ENCODE measurements at regions not wholly inside any gene's neighbourhood (a gene's known extent, or its start where the extent isn't known, plus 50 kb on each side); places are given as distances from the start of the nearest gene placed in this dataset.

DNA sequence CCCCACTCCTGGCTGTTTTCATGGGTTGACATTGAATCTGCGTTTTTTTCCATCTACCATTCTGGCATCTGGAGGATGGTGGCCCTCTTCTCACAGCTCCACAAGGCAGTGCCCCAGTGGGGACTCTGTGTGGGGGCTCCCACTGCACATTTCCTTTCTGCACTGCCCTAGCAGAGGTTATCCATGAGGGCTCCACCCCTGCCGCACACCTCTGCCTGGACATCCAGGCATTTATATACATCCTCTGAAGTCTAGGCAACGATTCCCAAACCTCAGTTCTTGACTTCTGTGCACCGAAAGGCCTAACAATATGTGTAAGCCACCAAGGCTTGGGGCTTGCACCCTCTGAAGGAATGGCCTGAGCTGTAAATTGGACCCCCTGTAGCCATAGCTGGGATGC lies 147.9 kb upstream of the FMN2 start:
- TF ChIP-seq, protein P1, sequence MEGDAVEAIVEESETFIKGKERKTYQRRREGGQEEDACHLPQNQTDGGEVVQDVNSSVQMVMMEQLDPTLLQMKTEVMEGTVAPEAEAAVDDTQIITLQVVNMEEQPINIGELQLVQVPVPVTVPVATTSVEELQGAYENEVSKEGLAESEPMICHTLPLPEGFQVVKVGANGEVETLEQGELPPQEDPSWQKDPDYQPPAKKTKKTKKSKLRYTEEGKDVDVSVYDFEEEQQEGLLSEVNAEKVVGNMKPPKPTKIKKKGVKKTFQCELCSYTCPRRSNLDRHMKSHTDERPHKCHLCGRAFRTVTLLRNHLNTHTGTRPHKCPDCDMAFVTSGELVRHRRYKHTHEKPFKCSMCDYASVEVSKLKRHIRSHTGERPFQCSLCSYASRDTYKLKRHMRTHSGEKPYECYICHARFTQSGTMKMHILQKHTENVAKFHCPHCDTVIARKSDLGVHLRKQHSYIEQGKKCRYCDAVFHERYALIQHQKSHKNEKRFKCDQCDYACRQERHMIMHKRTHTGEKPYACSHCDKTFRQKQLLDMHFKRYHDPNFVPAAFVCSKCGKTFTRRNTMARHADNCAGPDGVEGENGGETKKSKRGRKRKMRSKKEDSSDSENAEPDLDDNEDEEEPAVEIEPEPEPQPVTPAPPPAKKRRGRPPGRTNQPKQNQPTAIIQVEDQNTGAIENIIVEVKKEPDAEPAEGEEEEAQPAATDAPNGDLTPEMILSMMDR (IDR thresholded peaks at IDR 0.05): no peak
- TF ChIP-seq EZH2 (IDR thresholded peaks at IDR 0.05): no peak
- TF ChIP-seq EZH2phosphoT487 (IDR thresholded peaks at IDR 0.05): no peak
